GM03348 (cell line): ENCODE measurements at regions not wholly inside any gene's neighbourhood (a gene's known extent, or its start where the extent isn't known, plus 50 kb on each side); places are given as distances from the start of the nearest gene placed in this dataset.

Experiments
- DNase-seq: peaks from one replicate; pipeline ENCODE4 v3.0.0; 2012; ENCODE audit warnings: low spot score

- DNase-seq = no peak
These were observed 102.4 kb downstream of the EFNB2 start for GRCh38 chr13:106433066-106433465.

- no peak for DNase-seq
These were observed 102.8 kb downstream of the EFNB2 start for GRCh38 chr13:106432636-106433035.

- DNase-seq = no peak
These were observed 108.6 kb downstream of the EFNB2 start for GRCh38 chr13:106426909-106427308.

- DNase-seq = no peak
These were observed 109.8 kb downstream of the EFNB2 start for GRCh38 chr13:106425661-106426060.

- DNase-seq = no peak
These were observed 110.7 kb downstream of the EFNB2 start for GRCh38 chr13:106424805-106425204.

GRCh38 chr13:106423530-106423929 is 111.9 kb downstream of the EFNB2 start:
- no peak for DNase-seq

GRCh38 chr13:106418556-106418955 is 116.9 kb downstream of the EFNB2 start:
- DNase-seq = peak; percentile 68

- no peak for DNase-seq
These were observed 117.9 kb downstream of the EFNB2 start for GRCh38 chr13:106417467-106418110.

- no peak for DNase-seq
These were observed 118.8 kb downstream of the EFNB2 start for GRCh38 chr13:106416645-106417044.

- no peak for DNase-seq
These were observed 119.5 kb downstream of the EFNB2 start for GRCh38 chr13:106415971-106416370.

- DNase-seq = no peak
These were observed 120.0 kb downstream of the EFNB2 start for GRCh38 chr13:106415442-106415841.

- DNase-seq = no peak
These were observed 128.1 kb downstream of the EFNB2 start for GRCh38 chr13:106407338-106407737.

GRCh38 chr13:106405731-106406130 is 129.7 kb downstream of the EFNB2 start:
- DNase-seq = no peak

GRCh38 chr13:106403280-106403679 is 132.2 kb downstream of the EFNB2 start:
- DNase-seq = no peak

GRCh38 chr13:106402866-106403265 is 132.6 kb downstream of the EFNB2 start:
- DNase-seq = no peak

GRCh38 chr13:106401081-106401480 is 134.4 kb downstream of the EFNB2 start:
- no peak for DNase-seq

GRCh38 chr13:106400289-106400688 is 135.2 kb downstream of the EFNB2 start:
- no peak for DNase-seq

GRCh38 chr13:106398289-106398688 is 137.2 kb downstream of the EFNB2 start:
- DNase-seq = no peak

GRCh38 chr13:106393776-106394175 is 141.7 kb downstream of the EFNB2 start:
- DNase-seq = no peak

- DNase-seq = no peak
These were observed 143.8 kb downstream of the EFNB2 start for GRCh38 chr13:106391681-106392080.

- no peak for DNase-seq
These were observed 144.2 kb downstream of the EFNB2 start for GRCh38 chr13:106391271-106391670.

GRCh38 chr13:106390367-106390766 is 145.1 kb downstream of the EFNB2 start:
- DNase-seq = no peak

- DNase-seq = no peak
These were observed 149.8 kb downstream of the EFNB2 start for GRCh38 chr13:106385654-106386053.

GRCh38 chr13:106384516-106384915 is 150.9 kb downstream of the EFNB2 start:
- DNase-seq = no peak

- DNase-seq = no peak
These were observed 151.7 kb downstream of the EFNB2 start for GRCh38 chr13:106383791-106384190.
